ENCODE measurements at regions not wholly inside any gene's neighbourhood (a gene's known extent, or its start where the extent isn't known, plus 50 kb on each side); places are given as distances from the start of the nearest gene placed in this dataset.
"Not testable (repeated sequence)": the region's sequence is repeated elsewhere in the genome, so short reads cannot be mapped to it uniquely, and the experiment has no call there.

GRCh38 chr22:27314276-27314807 lies 487.2 kb downstream of the MN1 start:
- no peak for DNase-seq (ENCODE audit: low read depth)

DNA sequence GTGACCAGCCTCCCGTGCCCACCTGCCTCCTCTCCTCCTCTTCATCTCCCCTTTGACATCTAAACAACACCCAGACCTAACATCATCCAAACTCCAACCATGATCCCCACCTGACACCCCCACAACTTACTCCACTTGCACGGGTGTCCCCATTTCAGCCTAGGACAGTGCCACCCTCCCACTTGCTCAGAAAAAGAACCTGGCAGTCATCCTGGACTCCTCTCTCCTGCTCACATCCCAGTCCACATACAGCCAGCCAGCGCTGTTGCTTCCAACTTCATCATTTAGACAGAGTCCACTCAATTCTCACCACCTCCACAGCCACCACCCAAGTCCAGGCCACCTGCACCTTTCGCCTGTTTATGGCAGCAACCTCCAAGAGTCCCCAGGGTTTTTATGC lies 485.7 kb downstream of the MN1 start:
- no peak for DNase-seq (ENCODE audit: low read depth)

DNA sequence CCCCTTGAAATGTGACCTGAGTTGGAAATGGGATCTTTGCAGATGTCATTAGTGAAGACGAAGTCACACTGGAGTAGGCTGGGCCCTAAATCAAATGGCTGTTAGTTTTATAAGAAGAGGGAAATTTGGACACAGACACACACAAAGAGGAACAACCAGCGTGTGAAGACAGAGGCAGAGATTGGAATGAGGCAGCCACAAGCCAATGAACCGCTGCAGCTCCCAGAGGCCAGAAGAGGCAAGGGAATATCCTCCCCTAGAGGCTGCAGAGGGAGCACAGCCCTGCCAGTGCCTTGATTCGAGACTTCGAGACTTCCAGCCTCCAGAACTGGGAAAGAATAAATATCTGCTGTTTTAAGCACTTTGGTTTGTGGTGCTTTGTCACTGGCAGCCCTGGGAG lies 484.5 kb downstream of the MN1 start:
- DNase-seq (ENCODE audit: low read depth), result no peak

DNA sequence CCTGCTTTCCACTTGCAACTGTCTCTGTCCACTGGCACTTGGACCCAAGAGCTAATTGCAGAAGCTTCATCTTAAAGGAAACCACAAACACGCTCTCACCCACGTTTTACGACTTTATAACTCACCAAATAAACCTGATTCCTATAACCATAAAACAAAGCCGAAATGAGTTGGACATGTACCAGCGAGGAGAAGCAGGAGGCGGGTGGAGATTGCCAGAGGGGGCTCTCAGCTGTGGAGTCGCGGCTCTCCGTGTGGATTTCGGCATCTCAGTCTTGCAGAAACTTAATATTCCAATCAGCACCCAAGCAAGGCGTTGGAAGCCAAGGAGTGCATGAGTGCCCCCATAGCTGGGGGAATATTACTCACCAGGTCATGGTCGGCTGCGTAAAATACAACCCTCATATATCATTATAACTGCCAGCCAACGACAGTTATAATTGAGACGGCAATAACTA lies 483.6 kb downstream of the MN1 start:
- no peak for DNase-seq (ENCODE audit: low read depth)

DNA sequence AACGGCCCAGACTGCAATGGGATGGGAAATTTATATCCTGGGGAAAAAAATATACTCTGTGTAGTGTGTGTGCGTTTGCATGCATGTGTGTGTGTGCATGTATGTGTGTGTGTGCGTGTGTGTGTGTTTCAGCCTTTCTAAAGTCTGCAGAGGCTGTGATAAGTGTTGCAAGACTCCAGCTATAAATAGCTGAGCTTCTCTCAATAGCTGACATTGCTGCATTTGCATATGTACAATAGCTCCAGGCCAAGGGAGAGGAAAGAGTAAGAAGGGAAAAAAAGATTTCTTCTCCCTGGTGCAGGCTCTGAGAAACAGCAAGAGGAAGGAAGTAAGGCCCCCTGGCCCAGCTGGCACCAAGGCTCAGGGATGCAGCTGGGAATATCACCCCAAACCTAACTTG lies 483.0 kb downstream of the MN1 start:
- no peak for DNase-seq (ENCODE audit: low read depth)

- DNase-seq (ENCODE audit: low read depth), result no peak
These were observed 477.9 kb downstream of the MN1 start for GRCh38 chr22:27323661-27324060.

DNA sequence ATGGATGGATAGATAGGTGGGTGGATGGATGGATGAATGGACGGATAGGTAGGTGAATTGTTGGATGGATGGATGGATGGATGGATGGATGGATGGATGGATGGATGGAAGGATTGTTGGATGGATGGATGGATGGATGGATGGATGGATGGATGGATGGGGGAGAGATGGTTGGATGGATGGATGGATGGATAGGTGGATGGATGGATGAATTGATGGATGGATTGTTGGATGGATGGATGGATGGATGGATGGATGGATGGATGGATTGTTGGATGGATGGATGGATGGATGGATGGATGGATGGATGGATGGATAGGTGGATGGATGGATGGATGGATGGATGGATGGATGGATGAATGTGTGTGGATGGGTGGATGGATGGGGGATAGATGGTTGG lies 476.6 kb downstream of the MN1 start:
- not testable (repeated sequence) for DNase-seq (ENCODE audit: low read depth)

- no peak for DNase-seq (ENCODE audit: low read depth)
These were observed 474.1 kb downstream of the MN1 start for GRCh38 chr22:27327497-27327896.

- DNase-seq (ENCODE audit: low read depth), result no peak
These were observed 473.4 kb downstream of the MN1 start for GRCh38 chr22:27327981-27328721.

- DNase-seq (ENCODE audit: low read depth), result no peak
These were observed 472.3 kb downstream of the MN1 start for GRCh38 chr22:27329131-27329850.

- no peak for DNase-seq (ENCODE audit: low read depth)
These were observed 471.4 kb downstream of the MN1 start for GRCh38 chr22:27329966-27330645.

GRCh38 chr22:27331526-27332281 lies 469.9 kb downstream of the MN1 start:
- DNase-seq (ENCODE audit: low read depth), result no peak

GRCh38 chr22:27335102-27335660 lies 466.4 kb downstream of the MN1 start:
- DNase-seq (ENCODE audit: low read depth), result no peak

DNA sequence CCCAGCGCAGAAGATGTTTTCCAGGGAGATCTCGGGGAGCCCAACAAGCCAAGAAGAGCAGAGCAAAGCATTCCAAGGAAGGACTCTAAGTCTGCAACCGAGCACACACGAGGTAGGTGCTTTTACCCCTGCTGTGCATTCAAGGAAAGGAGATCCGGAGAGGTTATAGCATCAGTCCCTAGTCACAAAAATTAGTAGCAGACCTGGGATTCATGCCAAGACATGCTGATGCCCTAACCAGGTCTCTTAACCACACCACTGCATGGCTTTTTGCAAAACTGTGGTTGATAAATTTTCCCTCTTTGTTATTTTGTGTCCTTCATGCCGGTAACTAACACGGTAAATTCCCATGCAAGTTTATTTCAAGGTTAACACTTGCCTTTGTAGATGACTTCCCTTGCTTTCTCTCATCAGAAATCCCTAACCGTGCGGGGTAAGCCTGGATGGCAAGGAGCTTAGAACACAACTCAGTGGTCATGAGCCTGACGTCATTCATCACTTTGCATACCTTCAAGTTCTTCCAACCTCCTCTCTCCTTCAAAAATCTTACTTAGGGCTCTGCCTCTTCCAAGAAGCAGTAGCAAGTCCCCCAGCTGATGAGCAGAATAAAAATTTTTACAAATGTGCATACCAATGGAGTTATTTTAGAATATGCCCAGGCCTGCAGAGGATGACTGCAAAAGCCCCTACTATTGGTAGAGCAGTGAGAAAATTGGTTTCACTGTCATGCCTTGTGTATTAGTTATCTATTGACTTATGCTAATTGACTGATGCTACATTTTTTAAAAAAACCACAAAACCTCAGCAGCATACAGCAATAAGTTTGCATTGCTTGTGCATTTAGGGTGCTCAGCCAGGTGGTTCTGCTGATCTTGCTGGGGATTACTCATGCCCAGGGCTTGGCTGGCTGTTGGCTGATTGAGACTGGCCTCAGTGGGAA lies 465.1 kb downstream of the MN1 start:
- no peak for DNase-seq (ENCODE audit: low read depth)

DNA sequence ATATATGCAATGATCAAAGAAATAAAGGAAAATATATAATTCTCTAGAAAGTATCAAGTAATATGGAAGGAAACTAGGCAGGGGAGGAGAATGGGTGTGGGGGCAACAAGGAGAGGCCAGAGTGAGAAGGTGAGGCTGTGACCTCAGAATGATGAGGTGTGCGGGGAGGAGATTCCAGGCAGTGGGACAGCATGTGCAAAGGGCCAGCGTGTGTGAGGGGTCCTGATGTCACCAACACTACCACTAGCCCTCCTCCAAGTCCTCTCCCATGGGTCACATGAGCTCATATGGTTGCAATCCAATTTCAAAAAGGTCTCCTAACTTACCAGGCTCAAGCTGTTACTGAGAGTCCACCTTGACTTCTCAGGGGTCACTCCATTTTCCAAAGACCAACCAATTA lies 463.9 kb downstream of the MN1 start:
- DNase-seq (ENCODE audit: low read depth), result no peak

GRCh38 chr22:27340047-27340446 lies 461.5 kb downstream of the MN1 start:
- no peak for DNase-seq (ENCODE audit: low read depth)

GRCh38 chr22:27344546-27344945 lies 457.0 kb downstream of the MN1 start:
- DNase-seq (ENCODE audit: low read depth), result no peak

DNA sequence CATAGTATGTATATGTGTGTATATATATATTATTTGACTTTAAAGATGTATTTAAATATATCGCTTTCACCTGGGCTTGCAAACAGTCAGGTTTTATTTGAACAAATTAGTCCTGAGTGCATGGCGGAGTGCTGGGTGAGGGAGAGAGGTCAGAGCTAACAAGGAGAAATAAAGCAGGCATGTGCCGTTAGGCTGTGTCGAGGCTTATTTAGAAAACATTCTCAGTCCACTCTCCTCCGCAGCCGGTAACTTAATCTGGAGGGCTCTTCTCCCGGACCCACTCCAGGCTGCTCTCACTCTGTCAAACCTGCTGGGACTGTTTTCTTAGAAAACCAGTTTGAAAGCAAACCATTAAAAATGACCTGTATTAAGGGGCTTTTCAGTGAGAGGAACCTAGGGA lies 455.9 kb downstream of the MN1 start:
- DNase-seq (ENCODE audit: low read depth), result no peak

DNA sequence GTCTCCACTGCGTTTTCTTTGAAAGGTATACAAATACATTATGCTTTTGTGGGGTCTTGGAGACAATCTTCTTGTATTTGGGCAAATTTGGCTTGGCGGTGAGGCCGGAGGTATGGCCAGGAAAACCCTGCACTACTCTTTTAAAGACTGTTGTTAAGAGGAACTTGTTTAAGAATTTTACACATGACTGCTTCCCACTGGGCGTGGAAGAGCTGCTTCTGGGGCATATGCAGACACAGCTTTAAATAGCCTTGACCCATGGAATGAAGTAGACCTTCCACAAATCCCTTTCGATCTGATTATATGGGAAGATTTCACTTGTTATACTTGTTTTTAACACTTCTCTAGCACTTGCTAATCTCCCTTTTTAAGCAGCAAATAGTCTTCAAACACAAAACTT lies 453.6 kb downstream of the MN1 start:
- DNase-seq (ENCODE audit: low read depth), result no peak

- no peak for DNase-seq (ENCODE audit: low read depth)
These were observed 452.9 kb downstream of the MN1 start for GRCh38 chr22:27348634-27349033.

DNA sequence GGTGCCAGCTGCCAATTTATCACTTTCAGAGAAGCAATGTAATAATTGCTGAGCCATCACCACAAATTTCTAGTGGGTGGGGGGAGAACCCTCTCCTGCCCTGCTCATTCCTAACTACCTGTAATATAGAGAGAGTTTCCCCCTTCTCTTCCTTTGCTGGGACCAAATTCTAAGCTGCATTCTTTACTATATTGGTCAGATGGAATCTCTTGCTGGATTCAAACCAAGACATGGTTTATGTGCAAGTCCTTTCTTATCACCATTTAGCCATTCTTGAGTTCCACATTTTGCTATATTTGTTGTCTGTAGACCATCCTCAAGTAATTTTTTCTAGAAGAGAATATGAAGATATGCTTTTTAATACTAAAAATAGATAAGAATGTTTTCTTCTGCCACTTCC lies 452.1 kb downstream of the MN1 start:
- DNase-seq (ENCODE audit: low read depth), result no peak

All from stimulated activated CD8-positive, alpha-beta memory T cell treated with anti-CD3 and anti-CD28 coated beads, Interleukin-7, amount 100 ng/mL, for 24 hours (primary cell).